Esophagus muscularis mucosa (tissue), 3 donors: ENCODE measurements at regions not wholly inside any gene's neighbourhood (a gene's known extent, or its start where the extent isn't known, plus 50 kb on each side); places are given as distances from the start of the nearest gene placed in this dataset.

ENCODE experiments used
- POLR2A ChIP-seq: fragments of 450-650 bp; IDR thresholded peaks from one replicate; pipeline ENCODE4 v1.6.1; 2017; ENCODE audit warnings: antibody characterized with exemption, moderate library complexity, mild to moderate bottlenecking, low read depth
- TF ChIP-seq, protein P1 (sequence below), 3 experiments: fragments of 200-600 bp in 2 of 3; fragments of 450-650 bp in 1 of 3; sonication (generic) in 2 of 3; IDR thresholded peaks; one replicate each; pipeline ENCODE4 v1.5.1; 2017 to 2019; ENCODE audit warnings: antibody characterized with exemption in 3 of 3, mild to moderate bottlenecking in 2 of 3, moderate library complexity in 1 of 3

- TF ChIP-seq, protein P1, sequence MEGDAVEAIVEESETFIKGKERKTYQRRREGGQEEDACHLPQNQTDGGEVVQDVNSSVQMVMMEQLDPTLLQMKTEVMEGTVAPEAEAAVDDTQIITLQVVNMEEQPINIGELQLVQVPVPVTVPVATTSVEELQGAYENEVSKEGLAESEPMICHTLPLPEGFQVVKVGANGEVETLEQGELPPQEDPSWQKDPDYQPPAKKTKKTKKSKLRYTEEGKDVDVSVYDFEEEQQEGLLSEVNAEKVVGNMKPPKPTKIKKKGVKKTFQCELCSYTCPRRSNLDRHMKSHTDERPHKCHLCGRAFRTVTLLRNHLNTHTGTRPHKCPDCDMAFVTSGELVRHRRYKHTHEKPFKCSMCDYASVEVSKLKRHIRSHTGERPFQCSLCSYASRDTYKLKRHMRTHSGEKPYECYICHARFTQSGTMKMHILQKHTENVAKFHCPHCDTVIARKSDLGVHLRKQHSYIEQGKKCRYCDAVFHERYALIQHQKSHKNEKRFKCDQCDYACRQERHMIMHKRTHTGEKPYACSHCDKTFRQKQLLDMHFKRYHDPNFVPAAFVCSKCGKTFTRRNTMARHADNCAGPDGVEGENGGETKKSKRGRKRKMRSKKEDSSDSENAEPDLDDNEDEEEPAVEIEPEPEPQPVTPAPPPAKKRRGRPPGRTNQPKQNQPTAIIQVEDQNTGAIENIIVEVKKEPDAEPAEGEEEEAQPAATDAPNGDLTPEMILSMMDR (IDR thresholded peaks at IDR 0.05) = no peak
- TF ChIP-seq POLR2A = no peak
Observed at GRCh38 chr10:57663401-57663800, 604.3 kb downstream of the IPMK start.
